Fibroblast of lung (primary cell): ENCODE measurements at regions not wholly inside any gene's neighbourhood (a gene's known extent, or its start where the extent isn't known, plus 50 kb on each side); places are given as distances from the start of the nearest gene placed in this dataset.
"Not testable (repeated sequence)": the region's sequence is repeated elsewhere in the genome, so short reads cannot be mapped to it uniquely, and the experiment has no call there.

ENCODE experiments used
- DNase-seq, 2 donors: peaks; one replicate each; pipeline versions ENCODE4 v3.0.0 to v3.0.0-alpha.2; 2010; ENCODE audit warnings: low read depth in 2 of 2
- H2AFZ ChIP-seq: 2 replicates; pipeline ENCODE4 v1.5.1; 2012; ENCODE audit warnings: low read length, control low read depth, inconsistent platforms
- H3K27ac ChIP-seq: 2 replicates; pipeline ENCODE4 v1.5.1; 2011; ENCODE audit warnings: low read length, control low read depth; ENCODE audit not compliant: insufficient read depth
- H3K27me3 ChIP-seq: 2 replicates; pipeline ENCODE4 v1.5.1; 2011; ENCODE audit warnings: mild to moderate bottlenecking, low read length; ENCODE audit not compliant: control insufficient read depth, insufficient read depth
- H3K36me3 ChIP-seq: 2 replicates; pipeline ENCODE4 v1.5.1; 2011; ENCODE audit warnings: low read length; ENCODE audit not compliant: control insufficient read depth, insufficient read depth
- H3K4me1 ChIP-seq: 2 replicates; pipeline ENCODE4 v1.5.1; 2011; ENCODE audit warnings: low read length; ENCODE audit not compliant: control insufficient read depth, insufficient read depth; ENCODE audit errors: extremely low read depth
- H3K4me2 ChIP-seq: 2 replicates; pipeline ENCODE4 v1.5.1; 2011; ENCODE audit warnings: low read length, control low read depth; ENCODE audit not compliant: insufficient read depth; ENCODE audit errors: extremely low read depth
- H3K4me3 ChIP-seq, 4 experiments: fragments of 200-600 bp in 1 of 4; sonication (generic) in 1 of 4; replicated peaks in 1 of 4; 2 replicates each; pipeline ENCODE4 v1.5.1; 2011 to 2016; ENCODE audit warnings: low read length in 4 of 4, low read depth in 3 of 4, mild to moderate bottlenecking in 3 of 4, control low read depth in 2 of 4, inconsistent platforms in 1 of 4, mixed read lengths in 1 of 4; ENCODE audit not compliant: insufficient read depth in 1 of 4; ENCODE audit errors: control extremely low read depth in 1 of 4
- H3K79me2 ChIP-seq: 2 replicates; pipeline ENCODE4 v1.5.1; 2012; ENCODE audit warnings: mild to moderate bottlenecking, low read length, inconsistent platforms; ENCODE audit not compliant: control insufficient read depth, insufficient read depth
- H3K9ac ChIP-seq: 2 replicates; pipeline ENCODE4 v1.5.1; 2011; ENCODE audit warnings: mild to moderate bottlenecking, low read length, control low read depth; ENCODE audit not compliant: insufficient read depth
- H3K9me3 ChIP-seq: 2 replicates; pipeline ENCODE4 v1.5.1; 2012; ENCODE audit warnings: low read depth, low read length; ENCODE audit not compliant: control insufficient read depth, insufficient read depth
- H4K20me1 ChIP-seq: 2 replicates; pipeline ENCODE4 v1.5.1; 2011; ENCODE audit warnings: low read length; ENCODE audit not compliant: control insufficient read depth, insufficient read depth; ENCODE audit errors: extremely low read depth
- EZH2 ChIP-seq: IDR thresholded peaks from 2 replicates; pipeline ENCODE4 v1.5.1; 2012; ENCODE audit warnings: low read length, control low read depth, mild to moderate bottlenecking; ENCODE audit errors: missing control alignments
- TF ChIP-seq, protein P1 (sequence below), 2 donors: IDR thresholded peaks in 1 of 2; conservative IDR thresholded peaks in 1 of 2; 1 replicate in 1 of 2; 2 replicates in 1 of 2; pipeline ENCODE4 v1.5.1; 2011 to 2012; ENCODE audit warnings: low read length in 2 of 2, control low read depth in 1 of 2, inconsistent platforms in 1 of 2, low read depth in 1 of 2, mild to moderate bottlenecking in 1 of 2

DNA sequence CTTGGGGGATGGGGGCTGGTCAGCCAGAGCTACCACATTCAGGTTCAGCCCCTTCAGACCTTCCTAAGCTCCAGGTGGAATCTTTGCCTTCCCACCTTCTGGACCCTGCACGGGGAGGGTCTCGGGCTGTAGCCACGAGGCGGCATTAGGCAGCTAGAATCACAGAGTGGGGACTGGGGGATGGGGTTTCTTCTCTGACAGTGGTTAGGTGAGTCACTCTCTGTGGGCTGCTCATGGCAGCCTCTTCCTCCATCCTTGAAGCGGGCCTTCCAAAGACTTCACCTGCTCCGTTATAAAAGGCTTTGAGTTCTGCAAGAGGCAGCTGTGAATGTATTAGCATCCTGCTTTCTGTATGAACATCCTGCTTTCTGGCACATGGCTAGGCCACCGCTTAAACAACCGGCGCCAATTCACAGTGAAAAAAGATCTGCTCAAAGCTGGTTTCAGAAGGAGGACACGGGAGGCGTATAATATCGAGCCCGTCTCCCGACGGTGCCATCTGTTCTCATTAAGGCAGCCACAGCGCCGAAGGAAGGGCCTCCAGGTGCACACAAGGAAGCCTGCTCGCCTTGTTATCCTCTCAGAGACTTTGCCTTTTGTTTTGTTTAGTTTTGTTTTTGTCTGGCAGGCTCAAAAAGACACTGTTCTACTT lies 74.3 kb upstream of the IGFBP7 start:
- peak in 1 of 2 donors; percentile 40 for DNase-seq
- TF ChIP-seq EZH2: no peak
- TF ChIP-seq, protein P1, sequence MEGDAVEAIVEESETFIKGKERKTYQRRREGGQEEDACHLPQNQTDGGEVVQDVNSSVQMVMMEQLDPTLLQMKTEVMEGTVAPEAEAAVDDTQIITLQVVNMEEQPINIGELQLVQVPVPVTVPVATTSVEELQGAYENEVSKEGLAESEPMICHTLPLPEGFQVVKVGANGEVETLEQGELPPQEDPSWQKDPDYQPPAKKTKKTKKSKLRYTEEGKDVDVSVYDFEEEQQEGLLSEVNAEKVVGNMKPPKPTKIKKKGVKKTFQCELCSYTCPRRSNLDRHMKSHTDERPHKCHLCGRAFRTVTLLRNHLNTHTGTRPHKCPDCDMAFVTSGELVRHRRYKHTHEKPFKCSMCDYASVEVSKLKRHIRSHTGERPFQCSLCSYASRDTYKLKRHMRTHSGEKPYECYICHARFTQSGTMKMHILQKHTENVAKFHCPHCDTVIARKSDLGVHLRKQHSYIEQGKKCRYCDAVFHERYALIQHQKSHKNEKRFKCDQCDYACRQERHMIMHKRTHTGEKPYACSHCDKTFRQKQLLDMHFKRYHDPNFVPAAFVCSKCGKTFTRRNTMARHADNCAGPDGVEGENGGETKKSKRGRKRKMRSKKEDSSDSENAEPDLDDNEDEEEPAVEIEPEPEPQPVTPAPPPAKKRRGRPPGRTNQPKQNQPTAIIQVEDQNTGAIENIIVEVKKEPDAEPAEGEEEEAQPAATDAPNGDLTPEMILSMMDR (conservative IDR thresholded peaks at IDR 0.05 in 1 of 2, IDR thresholded peaks at IDR 0.05 in 1 of 2; ENCODE audit: low read depth in 1 of 2, low read length in 2 of 2): no peak
- Histone ChIP-seq H3K27me3 (peaks cover 2% of the 10 kb centered on the region), H4K20me1 (no peaks in the 10 kb centered on the region), H3K27ac (no peak overlapping the region), H3K9ac (no peak overlapping the region), H3K9me3 (no peaks in the 10 kb centered on the region), H3K79me2 (no peaks in the 10 kb centered on the region), H3K36me3 (no peaks in the 10 kb centered on the region), H3K4me2 (no peak overlapping the region), H2AFZ (no peak overlapping the region), H3K4me1 (no peaks in the 10 kb centered on the region), H3K4me3 (no peak overlapping the region)

DNA sequence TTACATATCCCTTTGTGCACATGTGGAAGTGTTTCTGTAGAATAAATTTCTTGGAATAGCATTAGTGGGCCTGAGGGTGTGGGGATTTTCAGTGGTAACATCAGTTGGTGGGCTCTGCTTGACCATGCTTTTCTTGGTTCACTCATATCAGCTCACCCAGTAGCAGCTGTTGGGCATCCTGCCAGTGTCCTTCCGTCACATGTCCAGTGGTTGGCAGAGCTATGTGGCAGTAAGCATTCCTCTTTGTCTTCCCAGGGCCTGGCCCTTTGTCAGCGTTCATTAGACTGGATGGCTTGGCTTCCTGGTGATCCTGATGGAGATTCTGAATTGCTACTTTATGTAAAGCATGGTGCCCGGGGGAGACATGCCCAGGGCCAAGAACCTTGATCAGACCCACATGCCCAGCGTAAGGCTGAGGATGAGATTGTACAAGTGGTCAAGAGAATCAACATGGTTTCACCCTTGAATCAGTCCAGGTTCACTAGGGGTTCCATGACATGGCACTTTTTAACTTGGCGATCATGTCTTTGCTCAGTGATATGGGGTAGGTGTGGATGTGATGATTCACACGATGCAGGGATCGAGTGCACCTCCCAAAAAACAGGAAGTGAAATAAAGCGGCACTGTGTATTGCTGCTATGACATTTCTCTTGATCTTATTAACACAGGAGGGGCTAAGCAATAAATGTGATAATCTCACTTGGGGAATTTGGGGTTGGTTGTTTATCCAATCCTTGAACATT lies 72.1 kb upstream of the IGFBP7 start:
- DNase-seq: no peak
- TF ChIP-seq, protein P1 (conservative IDR thresholded peaks at IDR 0.05 in 1 of 2, IDR thresholded peaks at IDR 0.05 in 1 of 2; ENCODE audit: low read depth in 1 of 2, low read length in 2 of 2): no peak
- no peak for TF ChIP-seq EZH2
- H3K79me2 ChIP-seq: no peaks in the 10 kb centered on the region
- no peak overlapping the region for H3K9ac ChIP-seq
- no peaks in the 10 kb centered on the region for H3K36me3 ChIP-seq
- H3K27me3 ChIP-seq: peaks cover 2% of the 10 kb centered on the region
- no peak overlapping the region for H3K4me2 ChIP-seq
- no peaks in the 10 kb centered on the region for H3K4me1 ChIP-seq
- H2AFZ ChIP-seq: no peak overlapping the region
- no peaks in the 10 kb centered on the region for H4K20me1 ChIP-seq
- no peak overlapping the region for H3K4me3 ChIP-seq
- no peaks in the 10 kb centered on the region for H3K9me3 ChIP-seq
- H3K27ac ChIP-seq: no peak overlapping the region

- H4K20me1 ChIP-seq, H3K9me3 ChIP-seq, H3K9ac ChIP-seq, H3K4me2 ChIP-seq, H3K4me3 ChIP-seq, H3K36me3 ChIP-seq, H3K27me3 ChIP-seq, H2AFZ ChIP-seq, DNase-seq, H3K4me1 ChIP-seq, H3K27ac ChIP-seq, H3K79me2 ChIP-seq: not testable (repeated sequence)
These were observed 63.0 kb upstream of the IGFBP7 start for GRCh38 chr4:57173136-57173535.
